Tibial artery (tissue), 4 donors: ENCODE measurements at regions not wholly inside any gene's neighbourhood (a gene's known extent, or its start where the extent isn't known, plus 50 kb on each side); places are given as distances from the start of the nearest gene placed in this dataset.

ENCODE experiments used
- DNase-seq, 2 donors: peaks; one replicate each; pipeline ENCODE4 v3.0.0-alpha.2; 2019
- H3K27ac ChIP-seq, 2 donors: fragments of 200-600 bp; sonication (generic) in 1 of 2; 1 replicate in 1 of 2; 2 replicates in 1 of 2; pipeline ENCODE4 v1.5.1; 2018 to 2019; ENCODE audit warnings: mild to moderate bottlenecking in 1 of 2
- H3K27me3 ChIP-seq, 2 donors: fragments of 200-600 bp; sonication (generic) in 1 of 2; one replicate each; pipeline versions ENCODE4 v1.5.1 to v1.6.0; 2016 to 2019
- H3K36me3 ChIP-seq, 3 donors: fragments of 200-600 bp; sonication (generic) in 2 of 3; one replicate each; pipeline ENCODE4 v1.5.1; 2016 to 2019; ENCODE audit warnings: mild to moderate bottlenecking in 2 of 3
- H3K4me1 ChIP-seq, 4 donors: fragments of 200-600 bp; sonication (generic) in 2 of 4; 1 replicate in 3 of 4; 2 replicates in 1 of 4; pipeline ENCODE4 v1.5.1; 2016 to 2019
- H3K4me3 ChIP-seq, 2 donors: fragments of 200-600 bp; sonication (generic) in 1 of 2; 1 replicate in 1 of 2; 2 replicates in 1 of 2; pipeline ENCODE4 v1.5.1; 2018 to 2019; ENCODE audit warnings: mild to moderate bottlenecking in 2 of 2
- H3K9me3 ChIP-seq, 3 donors: fragments of 200-600 bp; sonication (generic) in 1 of 3; one replicate each; pipeline ENCODE4 v1.5.1; 2016 to 2019
- intact Hi-C: fragments of 100-400 bp; cut with DNase I; formaldehyde crosslinking; loops from one replicate; pipeline ENCODE4 v1.15.0; 2023; ENCODE audit warnings: low total_unique reads
- TF ChIP-seq, protein P1 (sequence below), 2 experiments: fragments of 200-600 bp in 1 of 2; fragments of 450-650 bp in 1 of 2; IDR thresholded peaks; one replicate each; pipeline ENCODE4 v1.5.1; 2017 to 2019; ENCODE audit warnings: antibody characterized with exemption in 2 of 2, mild to moderate bottlenecking in 1 of 2, moderate library complexity in 1 of 2

DNA sequence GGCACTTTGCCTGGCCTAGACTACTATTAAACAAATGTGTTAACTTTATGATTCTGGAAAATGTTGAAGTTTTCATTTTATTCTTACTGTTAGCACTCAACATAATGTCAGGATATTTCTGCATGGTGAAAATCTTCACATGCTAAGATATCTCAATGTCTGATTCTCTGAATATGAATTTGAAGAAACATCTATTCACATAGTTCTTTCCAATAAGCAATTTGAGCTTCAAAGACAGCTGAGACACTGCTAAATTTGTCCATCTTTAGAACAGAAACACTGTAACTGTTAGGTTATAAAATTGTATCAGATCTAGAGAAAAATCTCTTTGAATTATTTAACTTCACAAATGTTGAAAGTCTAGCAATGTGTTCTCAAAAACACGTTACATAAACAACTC, 970.2 kb downstream of the PLOD2 start:
- no peaks in the 10 kb centered on the region for H3K4me1 ChIP-seq
- no peaks in the 10 kb centered on the region for H3K36me3 ChIP-seq
- H3K27me3 ChIP-seq, result no peaks in the 10 kb centered on the region
- H3K9me3 ChIP-seq, result no peaks in the 10 kb centered on the region
- H3K27ac ChIP-seq, result no peak overlapping the region
- no peak overlapping the region for H3K4me3 ChIP-seq
- intact Hi-C loops, result no loop called here
- TF ChIP-seq, protein P1, sequence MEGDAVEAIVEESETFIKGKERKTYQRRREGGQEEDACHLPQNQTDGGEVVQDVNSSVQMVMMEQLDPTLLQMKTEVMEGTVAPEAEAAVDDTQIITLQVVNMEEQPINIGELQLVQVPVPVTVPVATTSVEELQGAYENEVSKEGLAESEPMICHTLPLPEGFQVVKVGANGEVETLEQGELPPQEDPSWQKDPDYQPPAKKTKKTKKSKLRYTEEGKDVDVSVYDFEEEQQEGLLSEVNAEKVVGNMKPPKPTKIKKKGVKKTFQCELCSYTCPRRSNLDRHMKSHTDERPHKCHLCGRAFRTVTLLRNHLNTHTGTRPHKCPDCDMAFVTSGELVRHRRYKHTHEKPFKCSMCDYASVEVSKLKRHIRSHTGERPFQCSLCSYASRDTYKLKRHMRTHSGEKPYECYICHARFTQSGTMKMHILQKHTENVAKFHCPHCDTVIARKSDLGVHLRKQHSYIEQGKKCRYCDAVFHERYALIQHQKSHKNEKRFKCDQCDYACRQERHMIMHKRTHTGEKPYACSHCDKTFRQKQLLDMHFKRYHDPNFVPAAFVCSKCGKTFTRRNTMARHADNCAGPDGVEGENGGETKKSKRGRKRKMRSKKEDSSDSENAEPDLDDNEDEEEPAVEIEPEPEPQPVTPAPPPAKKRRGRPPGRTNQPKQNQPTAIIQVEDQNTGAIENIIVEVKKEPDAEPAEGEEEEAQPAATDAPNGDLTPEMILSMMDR (IDR thresholded peaks at IDR 0.05), result no peak
- no peak for DNase-seq

- H3K4me3 ChIP-seq, result no peak overlapping the region
- no peaks in the 10 kb centered on the region for H3K9me3 ChIP-seq
- H3K27me3 ChIP-seq, result no peaks in the 10 kb centered on the region
- TF ChIP-seq, protein P1 (IDR thresholded peaks at IDR 0.05), result no peak
- H3K36me3 ChIP-seq, result no peaks in the 10 kb centered on the region
- H3K4me1 ChIP-seq, result no peaks in the 10 kb centered on the region
- intact Hi-C loops, result no loop called here
- no peak for DNase-seq
- no peak overlapping the region for H3K27ac ChIP-seq
Observed at GRCh38 chr3:145191543-145191942, 969.4 kb downstream of the PLOD2 start.

- H3K36me3 ChIP-seq, result no peaks in the 10 kb centered on the region
- H3K4me1 ChIP-seq, result no peaks in the 10 kb centered on the region
- H3K4me3 ChIP-seq, result no peak overlapping the region
- H3K27ac ChIP-seq, result no peak overlapping the region
- TF ChIP-seq, protein P1 (IDR thresholded peaks at IDR 0.05), result no peak
- H3K9me3 ChIP-seq, result no peaks in the 10 kb centered on the region
- intact Hi-C loops, result no loop called here
- H3K27me3 ChIP-seq, result no peaks in the 10 kb centered on the region
- DNase-seq, result no peak
Observed at GRCh38 chr3:145197051-145197820, 963.7 kb downstream of the PLOD2 start.

- Histone ChIP-seq H3K4me1 (no peaks in the 10 kb centered on the region), H3K27me3 (no peaks in the 10 kb centered on the region), H3K4me3 (no peak overlapping the region), H3K27ac (no peak overlapping the region), H3K9me3 (no peaks in the 10 kb centered on the region), H3K36me3 (no peaks in the 10 kb centered on the region)
- DNase-seq, result no peak
- intact Hi-C loops, result no loop called here
- TF ChIP-seq, protein P1 (IDR thresholded peaks at IDR 0.05), result no peak
Observed at GRCh38 chr3:145197821-145198220, 963.2 kb downstream of the PLOD2 start.

- Histone ChIP-seq H3K4me3 (no peak overlapping the region), H3K9me3 (no peaks in the 10 kb centered on the region), H3K4me1 (no peaks in the 10 kb centered on the region), H3K27me3 (no peaks in the 10 kb centered on the region), H3K36me3 (no peaks in the 10 kb centered on the region), H3K27ac (no peak overlapping the region)
- TF ChIP-seq, protein P1 (IDR thresholded peaks at IDR 0.05), result no peak
- no peak for DNase-seq
- intact Hi-C loops, result no loop called here
Observed at GRCh38 chr3:145209561-145209960, 951.4 kb downstream of the PLOD2 start.
